Fibroblast of lung (primary cell): ENCODE measurements at regions not wholly inside any gene's neighbourhood (a gene's known extent, or its start where the extent isn't known, plus 50 kb on each side); places are given as distances from the start of the nearest gene placed in this dataset.

ENCODE experiments used
- EZH2 ChIP-seq: IDR thresholded peaks from 2 replicates; pipeline ENCODE4 v1.5.1; 2012; ENCODE audit warnings: low read length, control low read depth, mild to moderate bottlenecking; ENCODE audit errors: missing control alignments
- TF ChIP-seq, protein P1 (sequence below), 2 donors: IDR thresholded peaks in 1 of 2; conservative IDR thresholded peaks in 1 of 2; 1 replicate in 1 of 2; 2 replicates in 1 of 2; pipeline ENCODE4 v1.5.1; 2011 to 2012; ENCODE audit warnings: low read length in 2 of 2, control low read depth in 1 of 2, inconsistent platforms in 1 of 2, low read depth in 1 of 2, mild to moderate bottlenecking in 1 of 2

DNA sequence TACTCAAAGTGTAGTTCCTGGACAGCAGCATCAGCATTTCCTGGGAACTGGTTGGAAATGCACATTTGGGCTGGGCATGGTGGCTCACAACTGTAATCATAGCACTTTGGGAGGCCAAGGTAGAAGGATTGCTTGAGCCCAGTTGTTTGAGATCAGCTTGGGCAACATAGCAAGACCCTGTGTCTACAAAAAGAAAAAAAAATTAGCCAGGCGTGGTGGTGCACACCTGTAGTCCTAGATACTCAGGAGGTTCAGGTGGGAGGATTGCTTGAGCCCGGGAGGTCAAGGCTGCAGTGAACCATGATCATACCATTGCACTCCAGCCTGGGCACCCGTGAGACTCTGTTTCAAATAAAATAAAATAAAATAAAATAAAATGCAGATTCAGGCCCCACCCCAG, 156.2 kb downstream of the CDC5L start:
- TF ChIP-seq, protein P1, sequence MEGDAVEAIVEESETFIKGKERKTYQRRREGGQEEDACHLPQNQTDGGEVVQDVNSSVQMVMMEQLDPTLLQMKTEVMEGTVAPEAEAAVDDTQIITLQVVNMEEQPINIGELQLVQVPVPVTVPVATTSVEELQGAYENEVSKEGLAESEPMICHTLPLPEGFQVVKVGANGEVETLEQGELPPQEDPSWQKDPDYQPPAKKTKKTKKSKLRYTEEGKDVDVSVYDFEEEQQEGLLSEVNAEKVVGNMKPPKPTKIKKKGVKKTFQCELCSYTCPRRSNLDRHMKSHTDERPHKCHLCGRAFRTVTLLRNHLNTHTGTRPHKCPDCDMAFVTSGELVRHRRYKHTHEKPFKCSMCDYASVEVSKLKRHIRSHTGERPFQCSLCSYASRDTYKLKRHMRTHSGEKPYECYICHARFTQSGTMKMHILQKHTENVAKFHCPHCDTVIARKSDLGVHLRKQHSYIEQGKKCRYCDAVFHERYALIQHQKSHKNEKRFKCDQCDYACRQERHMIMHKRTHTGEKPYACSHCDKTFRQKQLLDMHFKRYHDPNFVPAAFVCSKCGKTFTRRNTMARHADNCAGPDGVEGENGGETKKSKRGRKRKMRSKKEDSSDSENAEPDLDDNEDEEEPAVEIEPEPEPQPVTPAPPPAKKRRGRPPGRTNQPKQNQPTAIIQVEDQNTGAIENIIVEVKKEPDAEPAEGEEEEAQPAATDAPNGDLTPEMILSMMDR (conservative IDR thresholded peaks at IDR 0.05 in 1 of 2, IDR thresholded peaks at IDR 0.05 in 1 of 2; ENCODE audit: low read depth in 1 of 2, low read length in 2 of 2), result no peak
- TF ChIP-seq EZH2, result no peak
